ENCODE measurements at regions not wholly inside any gene's neighbourhood (a gene's known extent, or its start where the extent isn't known, plus 50 kb on each side); places are given as distances from the start of the nearest gene placed in this dataset.
"Not testable (repeated sequence)": the region's sequence is repeated elsewhere in the genome, so short reads cannot be mapped to it uniquely, and the experiment has no call there.

- DNase-seq (ENCODE audit: low spot score) = no peak
- in situ Hi-C loops (cut with HindIII; ENCODE audit: low sequenced_read_pairs) = no loop called here
These were observed 184.9 kb upstream of the TENT5A start for GRCh38 chr6:81937296-81937937.

GRCh38 chr6:81934936-81935335 lies 182.5 kb upstream of the TENT5A start:
- DNase-seq (ENCODE audit: low spot score) = peak; percentile 75
- in situ Hi-C loops (cut with HindIII; ENCODE audit: low sequenced_read_pairs) = no loop called here

DNA sequence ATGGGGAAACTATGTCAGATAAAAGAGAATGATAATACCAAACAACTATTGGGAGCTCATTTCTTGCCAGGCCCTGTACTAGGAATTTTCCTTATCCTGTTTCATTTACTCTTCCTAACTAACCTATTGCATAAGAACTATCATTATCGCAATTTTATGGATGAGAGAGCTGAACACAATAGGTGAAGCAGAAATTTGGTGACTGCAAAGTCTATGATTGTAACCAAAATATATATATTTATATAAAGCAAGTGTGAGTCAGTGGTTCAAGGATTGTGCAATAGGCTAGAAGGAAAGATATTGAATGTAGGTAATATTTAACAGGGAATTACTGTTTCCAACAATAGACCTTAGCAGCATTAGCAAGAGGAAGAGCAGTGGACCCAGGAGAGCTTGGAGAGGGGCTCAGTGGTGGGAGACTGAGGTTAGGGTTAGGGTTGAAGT lies 181.1 kb upstream of the TENT5A start:
- in situ Hi-C loops (cut with HindIII; ENCODE audit: low sequenced_read_pairs) = no loop called here
- no peak for DNase-seq (ENCODE audit: low spot score)

DNA sequence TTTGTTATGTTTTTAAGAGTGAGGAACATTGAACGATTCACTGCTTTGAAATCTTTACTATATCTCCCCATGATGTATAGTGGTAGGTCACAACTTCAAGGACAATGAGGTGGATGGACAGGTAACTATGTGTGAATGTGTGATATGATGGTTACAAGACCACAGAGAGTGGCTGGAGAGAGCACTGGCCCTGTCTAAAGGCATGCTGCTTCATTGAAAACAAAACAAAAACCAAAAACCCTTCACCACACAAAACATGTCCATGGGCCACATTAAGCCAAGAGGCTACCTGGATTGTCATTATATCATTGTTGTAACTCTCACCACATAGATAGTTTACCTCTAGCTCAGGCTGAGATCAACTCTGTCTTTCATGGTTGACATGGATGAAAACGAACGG lies 180.6 kb upstream of the TENT5A start:
- in situ Hi-C loops (cut with HindIII; ENCODE audit: low sequenced_read_pairs) = no loop called here
- no peak for DNase-seq (ENCODE audit: low spot score)

DNA sequence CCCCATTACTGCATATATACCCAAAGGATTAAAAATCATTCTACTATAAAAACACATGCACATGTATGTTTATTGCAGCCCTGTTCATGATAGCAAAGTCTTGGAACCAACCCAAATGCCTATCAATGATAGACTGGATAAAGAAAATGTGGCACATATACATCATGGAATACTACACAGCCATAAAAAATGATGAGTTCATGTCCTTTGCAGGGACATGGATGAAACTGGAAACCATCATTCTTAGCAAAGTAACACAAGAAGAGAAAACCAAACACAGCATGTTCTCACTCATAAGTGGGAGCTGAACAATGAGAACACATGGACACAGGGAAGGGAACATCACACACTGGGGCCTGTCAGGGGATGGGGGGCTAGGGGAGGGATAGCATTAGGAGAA lies 180.0 kb upstream of the TENT5A start:
- in situ Hi-C loops (cut with HindIII; ENCODE audit: low sequenced_read_pairs); DNase-seq (ENCODE audit: low spot score): not testable (repeated sequence)

GRCh38 chr6:81929828-81930227 lies 177.3 kb upstream of the TENT5A start:
- in situ Hi-C loops (cut with HindIII; ENCODE audit: low sequenced_read_pairs) = no loop called here
- DNase-seq (ENCODE audit: low spot score) = peak; percentile 58

DNA sequence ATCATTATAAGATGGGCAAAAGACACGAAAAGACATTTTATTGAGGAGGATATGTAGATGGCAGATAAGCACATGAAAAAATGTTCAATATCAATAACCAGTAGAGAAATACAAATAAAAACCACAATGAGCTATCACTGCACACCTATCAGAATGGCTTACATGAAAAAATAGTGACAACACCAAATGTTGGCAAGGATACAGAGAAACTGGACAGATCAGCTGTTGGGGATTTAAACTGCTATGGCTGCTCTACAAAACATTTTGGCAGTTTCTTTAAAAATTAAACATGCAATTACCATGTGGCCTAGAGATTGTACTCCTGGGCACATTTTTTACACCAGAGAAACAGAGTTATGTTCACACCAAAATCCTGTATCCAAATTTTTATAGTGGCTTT lies 172.7 kb upstream of the TENT5A start:
- in situ Hi-C loops (cut with HindIII; ENCODE audit: low sequenced_read_pairs) = no loop called here
- DNase-seq (ENCODE audit: low spot score) = peak; percentile 68

DNA sequence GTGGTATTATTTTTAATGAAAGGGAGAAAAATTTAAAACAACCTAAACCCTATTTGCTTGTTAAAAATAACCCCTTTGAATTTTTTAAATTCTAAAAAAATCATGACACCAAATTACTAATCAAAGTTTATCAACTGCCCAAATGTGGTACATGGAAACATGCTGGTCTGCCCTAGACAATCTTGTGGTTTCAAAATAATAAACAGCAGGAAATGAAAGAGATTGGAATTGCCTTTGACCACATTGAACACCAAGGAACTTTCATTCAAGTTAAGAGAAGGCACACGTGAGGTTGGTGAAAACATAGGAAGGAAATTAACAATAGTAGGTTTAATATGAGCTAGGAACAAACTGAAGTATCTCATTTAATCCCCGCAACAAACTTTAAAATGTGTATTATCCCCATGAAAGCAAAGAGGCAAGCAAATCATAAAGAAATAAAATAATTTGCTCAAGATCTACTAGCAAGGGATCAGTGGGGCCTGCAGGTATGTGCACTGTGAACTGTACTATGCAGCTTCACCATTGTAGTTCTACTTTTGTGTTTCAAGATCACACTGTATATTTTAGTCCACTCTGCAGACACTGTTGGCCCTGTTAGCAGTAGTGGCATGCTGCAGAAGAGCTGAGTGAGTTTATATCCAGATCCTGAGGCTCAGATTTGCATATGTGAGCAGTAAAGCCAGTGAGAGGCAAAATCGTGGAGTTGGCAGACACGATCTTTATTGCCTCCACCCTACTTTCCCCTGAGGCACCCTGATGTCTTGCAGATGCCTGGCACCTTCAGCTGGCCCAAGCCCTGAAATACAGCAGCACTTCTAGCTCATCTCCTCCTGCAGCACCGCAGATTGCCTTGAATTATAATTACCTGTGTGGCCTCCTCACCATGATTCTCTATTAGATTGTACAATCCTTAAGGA lies 157.8 kb upstream of the TENT5A start:
- peak; percentile 73 for DNase-seq (ENCODE audit: low spot score)
- in situ Hi-C loops (cut with HindIII; ENCODE audit: low sequenced_read_pairs) = no loop called here

DNA sequence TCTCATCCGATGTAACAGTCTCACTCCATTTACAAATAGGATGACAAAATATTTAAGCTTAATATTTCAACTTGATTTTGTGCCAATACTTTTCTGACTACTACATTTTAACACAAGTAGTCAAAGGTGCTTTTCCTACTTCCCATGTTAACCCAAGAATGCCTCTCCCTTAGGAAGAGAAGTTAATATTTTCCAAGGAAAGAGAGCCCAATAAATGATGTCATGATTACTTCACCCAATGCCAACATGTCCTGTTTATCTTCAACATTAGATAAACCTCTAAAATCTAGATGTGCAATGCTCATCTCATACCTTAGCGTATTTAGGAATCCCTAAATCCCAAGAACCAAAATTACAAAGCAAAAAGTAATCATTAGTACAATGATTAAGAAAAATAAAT lies 156.7 kb upstream of the TENT5A start:
- in situ Hi-C loops (cut with HindIII; ENCODE audit: low sequenced_read_pairs) = no loop called here
- no peak for DNase-seq (ENCODE audit: low spot score)

GRCh38 chr6:81906709-81907204 lies 154.3 kb upstream of the TENT5A start:
- peak; percentile 39 for DNase-seq (ENCODE audit: low spot score)
- in situ Hi-C loops (cut with HindIII; ENCODE audit: low sequenced_read_pairs) = no loop called here

DNA sequence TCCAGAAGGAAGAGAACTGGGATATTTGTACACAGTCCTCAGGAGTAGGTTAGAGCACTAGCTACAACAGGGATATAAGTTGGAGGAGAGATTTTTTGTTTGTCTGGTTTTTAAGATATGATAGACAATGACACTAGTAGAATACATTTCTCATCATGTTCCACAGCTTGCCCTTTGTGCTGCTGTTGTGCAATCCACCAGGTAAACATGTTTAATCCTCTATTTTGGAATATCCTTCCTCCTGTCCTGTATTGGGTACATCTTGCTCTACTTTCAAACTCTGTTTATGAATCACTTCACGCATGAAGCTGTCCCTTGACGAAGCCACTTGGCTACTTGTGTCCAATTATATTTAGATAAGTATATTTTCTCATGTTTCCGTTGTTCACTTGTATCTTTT lies 153.6 kb upstream of the TENT5A start:
- no peak for DNase-seq (ENCODE audit: low spot score)
- in situ Hi-C loops (cut with HindIII; ENCODE audit: low sequenced_read_pairs) = no loop called here

DNA sequence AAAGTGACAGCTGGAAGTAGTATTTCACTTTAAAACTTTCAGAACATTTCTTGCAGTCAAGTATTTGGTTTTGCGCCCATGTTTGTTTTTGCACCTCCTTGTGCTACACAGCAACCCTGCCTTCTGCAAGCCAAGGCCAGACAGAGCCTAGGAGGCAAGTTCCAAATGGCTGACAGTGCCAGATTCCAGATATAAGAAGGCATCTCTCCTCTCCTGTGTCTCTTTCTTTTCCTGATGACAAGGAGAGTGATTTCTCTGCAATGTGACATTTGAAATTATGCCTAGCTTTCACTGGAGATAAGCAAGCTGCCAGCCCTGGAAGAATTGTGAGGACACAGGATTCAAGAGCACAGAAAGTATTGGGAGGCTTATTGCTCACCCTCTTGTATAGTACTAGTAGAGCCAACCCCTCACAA lies 149.1 kb upstream of the TENT5A start:
- in situ Hi-C loops (cut with HindIII; ENCODE audit: low sequenced_read_pairs) = no loop called here

GRCh38 chr6:81900616-81901015 lies 148.1 kb upstream of the TENT5A start:
- DNase-seq (ENCODE audit: low spot score) = no peak
- in situ Hi-C loops (cut with HindIII; ENCODE audit: low sequenced_read_pairs) = no loop called here

More for the DNA sequence above, 149.1 kb upstream of the TENT5A start:
- no peak for DNase-seq (ENCODE audit: low spot score)

DNA sequence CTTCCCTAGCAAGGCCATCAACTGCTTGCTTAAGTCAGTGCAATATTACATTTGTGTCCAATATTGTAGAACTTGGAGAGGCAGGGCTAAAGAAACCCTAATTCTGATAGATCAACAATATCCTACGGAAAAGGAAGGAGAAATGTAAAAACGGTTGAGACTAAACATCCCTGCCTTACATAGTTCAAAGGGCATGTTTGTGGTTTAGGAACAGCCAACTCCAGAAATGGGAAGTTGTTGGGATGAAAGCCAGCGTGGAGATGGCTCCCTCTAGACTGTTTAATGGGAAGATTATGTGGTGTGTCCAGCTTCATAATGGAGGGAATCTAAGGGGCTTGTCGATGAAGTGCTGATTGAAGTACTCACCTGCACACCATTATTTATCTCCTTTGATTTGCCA lies 145.3 kb upstream of the TENT5A start:
- no peak for DNase-seq (ENCODE audit: low spot score)
- in situ Hi-C loops (cut with HindIII; ENCODE audit: low sequenced_read_pairs) = no loop called here

- no peak for DNase-seq (ENCODE audit: low spot score)
These were observed 144.3 kb upstream of the TENT5A start for GRCh38 chr6:81896525-81897503.

DNA sequence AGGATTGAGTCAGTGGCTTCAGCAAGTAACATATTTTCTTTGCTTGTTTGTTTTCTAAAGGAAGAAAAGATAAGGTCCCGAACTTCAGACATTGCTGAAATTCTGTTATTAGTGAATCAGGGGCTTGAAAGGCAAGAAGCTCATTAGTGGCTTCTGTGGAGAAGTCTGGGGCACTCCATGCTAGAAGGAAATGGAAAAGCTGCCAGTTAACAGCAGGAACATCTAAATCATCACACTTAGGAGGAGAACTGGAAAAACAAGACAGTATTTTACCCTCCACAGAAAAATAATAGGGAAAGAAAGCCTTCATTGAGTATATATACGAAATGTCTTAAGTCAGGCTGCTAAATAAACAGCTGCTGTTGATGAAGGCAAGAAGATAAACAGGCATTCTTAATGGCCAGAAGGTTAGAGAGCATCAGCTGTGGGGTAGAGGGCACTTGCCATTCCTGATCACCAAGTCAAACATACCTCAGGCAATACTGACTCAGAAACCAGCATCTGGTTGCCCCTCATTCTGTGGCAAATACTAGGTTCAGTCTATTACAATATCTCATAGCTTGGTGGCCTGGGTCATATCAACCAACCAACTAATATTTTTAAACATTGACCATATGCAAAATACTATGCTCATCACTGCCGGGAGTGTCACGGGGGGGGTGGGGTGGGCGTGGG lies 143.2 kb upstream of the TENT5A start:
- in situ Hi-C loops (cut with HindIII; ENCODE audit: low sequenced_read_pairs) = no loop called here

More at GRCh38 chr6:81896525-81897503, 144.3 kb upstream of the TENT5A start:
- in situ Hi-C loops (cut with HindIII; ENCODE audit: low sequenced_read_pairs) = no loop called here

DNA sequence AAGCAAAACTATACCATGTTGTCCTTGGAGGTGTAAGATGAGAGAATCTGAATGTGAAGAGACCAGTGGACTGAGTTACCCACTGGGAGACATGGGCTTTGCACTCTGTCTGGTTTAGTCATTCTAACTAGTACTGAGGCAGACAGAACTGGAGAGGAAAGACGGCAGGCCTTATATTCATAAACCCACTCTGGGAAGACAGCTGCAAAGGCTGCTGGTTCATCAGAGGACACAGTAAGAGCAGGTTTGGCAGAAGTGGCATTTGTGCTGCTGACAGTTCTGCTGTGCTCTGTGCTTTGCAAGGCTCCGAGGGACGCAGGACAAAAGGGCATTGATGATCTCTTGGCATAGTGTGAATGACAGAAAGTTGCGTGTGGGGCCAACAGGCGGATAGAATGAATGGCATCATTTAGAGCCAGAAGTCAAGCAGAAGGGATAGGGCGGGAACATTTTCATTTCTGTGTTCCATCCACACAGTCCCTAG lies 142.3 kb upstream of the TENT5A start:
- in situ Hi-C loops (cut with HindIII; ENCODE audit: low sequenced_read_pairs) = no loop called here

More for the DNA sequence above, 143.2 kb upstream of the TENT5A start:
- peak; percentile 52 for DNase-seq (ENCODE audit: low spot score)

DNA sequence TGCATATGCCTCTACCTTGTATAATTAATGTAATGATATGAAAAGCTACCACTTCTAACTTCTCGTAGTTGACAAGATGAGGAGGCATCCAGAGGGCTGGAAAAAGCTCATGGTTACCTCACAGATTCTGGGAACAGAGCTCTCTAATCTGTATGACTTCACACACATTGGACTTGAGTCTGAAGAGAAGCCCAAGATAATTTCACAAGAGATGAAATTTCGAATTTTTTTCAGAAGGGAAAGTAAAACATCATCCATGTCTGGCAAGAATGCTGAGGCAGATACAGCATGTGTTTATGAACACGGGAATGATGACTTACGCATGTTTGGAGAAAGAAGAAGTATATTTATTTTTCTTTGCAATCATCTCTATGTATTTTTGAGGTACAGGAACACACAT lies 141.8 kb upstream of the TENT5A start:
- in situ Hi-C loops (cut with HindIII; ENCODE audit: low sequenced_read_pairs) = no loop called here
- no peak for DNase-seq (ENCODE audit: low spot score)

More for the DNA sequence above, 142.3 kb upstream of the TENT5A start:
- DNase-seq (ENCODE audit: low spot score) = peak; percentile 76

All from G401 (cell line).